ENCODE measurements at regions not wholly inside any gene's neighbourhood (a gene's known extent, or its start where the extent isn't known, plus 50 kb on each side); places are given as distances from the start of the nearest gene placed in this dataset.
A peak's percentile ranks its signal among the peaks of the same experiment; 100 is the strongest.
"Not testable (repeated sequence)": the region's sequence is repeated elsewhere in the genome, so short reads cannot be mapped to it uniquely, and the experiment has no call there.

- peak; percentile 44 for DNase-seq
- Histone ChIP-seq H3K4me1 (ENCODE audit: control insufficient read depth, insufficient read depth, low read length) (no peaks in the 10 kb centered on the region), H3K27me3 (ENCODE audit: control insufficient read depth, insufficient read depth, low read length) (no peaks in the 10 kb centered on the region), H3K36me3 (ENCODE audit: control insufficient read depth, insufficient read depth, low read length) (no peaks in the 10 kb centered on the region), H3K4me3 (ENCODE audit: low read length) (no peak overlapping the region), H3K9me3 (replicated peaks; ENCODE audit: control insufficient read depth, low read depth, low read length) (no peaks in the 10 kb centered on the region), H3K27ac (ENCODE audit: low read length) (no peak overlapping the region)
- WGBS (ENCODE audit: insufficient coverage): no CpG with 5 or more reads among the region's 6 CpGs
Observed at GRCh38 chr18:67417864-67418523, 98.5 kb downstream of the DSEL start.

- no CpG with 5 or more reads among the region's 2 CpGs for WGBS (ENCODE audit: insufficient coverage)
- Histone ChIP-seq H3K27me3 (ENCODE audit: control insufficient read depth, insufficient read depth, low read length) (no peaks in the 10 kb centered on the region), H3K4me1 (ENCODE audit: control insufficient read depth, insufficient read depth, low read length) (no peaks in the 10 kb centered on the region), H3K36me3 (ENCODE audit: control insufficient read depth, insufficient read depth, low read length) (no peaks in the 10 kb centered on the region), H3K4me3 (ENCODE audit: low read length) (no peak overlapping the region), H3K27ac (ENCODE audit: low read length) (no peak overlapping the region), H3K9me3 (replicated peaks; ENCODE audit: control insufficient read depth, low read depth, low read length) (no peaks in the 10 kb centered on the region)
- DNase-seq: peak; percentile 8
Observed at GRCh38 chr18:67411116-67411515, 105.4 kb downstream of the DSEL start.

- Histone ChIP-seq H3K27ac (ENCODE audit: low read length) (no peak overlapping the region), H3K4me1 (ENCODE audit: control insufficient read depth, insufficient read depth, low read length) (no peaks in the 10 kb centered on the region), H3K27me3 (ENCODE audit: control insufficient read depth, insufficient read depth, low read length) (no peaks in the 10 kb centered on the region), H3K4me3 (ENCODE audit: low read length) (no peak overlapping the region), H3K9me3 (replicated peaks; ENCODE audit: control insufficient read depth, low read depth, low read length) (no peaks in the 10 kb centered on the region), H3K36me3 (ENCODE audit: control insufficient read depth, insufficient read depth, low read length) (no peaks in the 10 kb centered on the region)
- DNase-seq: peak; percentile 60
- WGBS (ENCODE audit: insufficient coverage): no CpG with 5 or more reads among the region's 4 CpGs
Observed at GRCh38 chr18:67410075-67411070, 106.1 kb downstream of the DSEL start.

GRCh38 chr18:67408240-67408639 is 108.3 kb downstream of the DSEL start:
- Histone ChIP-seq H3K4me1 (ENCODE audit: control insufficient read depth, insufficient read depth, low read length) (no peaks in the 10 kb centered on the region), H3K36me3 (ENCODE audit: control insufficient read depth, insufficient read depth, low read length) (no peaks in the 10 kb centered on the region), H3K9me3 (replicated peaks; ENCODE audit: control insufficient read depth, low read depth, low read length) (no peaks in the 10 kb centered on the region), H3K27ac (ENCODE audit: low read length) (no peak overlapping the region), H3K27me3 (ENCODE audit: control insufficient read depth, insufficient read depth, low read length) (no peaks in the 10 kb centered on the region), H3K4me3 (ENCODE audit: low read length) (no peak overlapping the region)
- DNase-seq: no peak
- whole genome bisulfite sequencing (ENCODE audit: insufficient coverage): no CpG with 5 or more reads among the region's 1 CpG

GRCh38 chr18:67406714-67407113 is 109.8 kb downstream of the DSEL start:
- no peaks in the 10 kb centered on the region for H3K4me1 ChIP-seq (ENCODE audit: control insufficient read depth, insufficient read depth, low read length)
- H3K36me3 ChIP-seq (ENCODE audit: control insufficient read depth, insufficient read depth, low read length): no peaks in the 10 kb centered on the region
- no peak for DNase-seq
- no peak overlapping the region for H3K27ac ChIP-seq (ENCODE audit: low read length)
- no peaks in the 10 kb centered on the region for H3K9me3 ChIP-seq (replicated peaks; ENCODE audit: control insufficient read depth, low read depth, low read length)
- H3K4me3 ChIP-seq (ENCODE audit: low read length): no peak overlapping the region
- no peaks in the 10 kb centered on the region for H3K27me3 ChIP-seq (ENCODE audit: control insufficient read depth, insufficient read depth, low read length)
- no CpG with 5 or more reads among the region's 2 CpGs for whole genome bisulfite sequencing (ENCODE audit: insufficient coverage)

GRCh38 chr18:67402543-67402942 is 114.0 kb downstream of the DSEL start:
- Histone ChIP-seq H3K27me3 (ENCODE audit: control insufficient read depth, insufficient read depth, low read length) (no peaks in the 10 kb centered on the region), H3K4me1 (ENCODE audit: control insufficient read depth, insufficient read depth, low read length) (no peaks in the 10 kb centered on the region), H3K9me3 (replicated peaks; ENCODE audit: control insufficient read depth, low read depth, low read length) (no peaks in the 10 kb centered on the region), H3K4me3 (ENCODE audit: low read length) (no peak overlapping the region), H3K36me3 (ENCODE audit: control insufficient read depth, insufficient read depth, low read length) (no peaks in the 10 kb centered on the region), H3K27ac (ENCODE audit: low read length) (no peak overlapping the region)
- no CpG with 5 or more reads among the region's 1 CpG for WGBS (ENCODE audit: insufficient coverage)
- DNase-seq: no peak

- Histone ChIP-seq H3K4me3 (ENCODE audit: low read length) (no peak overlapping the region), H3K27me3 (ENCODE audit: control insufficient read depth, insufficient read depth, low read length) (no peaks in the 10 kb centered on the region), H3K36me3 (ENCODE audit: control insufficient read depth, insufficient read depth, low read length) (no peaks in the 10 kb centered on the region), H3K27ac (ENCODE audit: low read length) (no peak overlapping the region), H3K4me1 (ENCODE audit: control insufficient read depth, insufficient read depth, low read length) (no peaks in the 10 kb centered on the region), H3K9me3 (replicated peaks; ENCODE audit: control insufficient read depth, low read depth, low read length) (no peaks in the 10 kb centered on the region)
- 50% methylated on average over 1 of the region's 4 CpGs for WGBS (ENCODE audit: insufficient coverage)
- peak; percentile 41 for DNase-seq
Observed at GRCh38 chr18:67400502-67401117, 115.9 kb downstream of the DSEL start.

- Histone ChIP-seq H3K9me3 (replicated peaks; ENCODE audit: control insufficient read depth, low read depth, low read length) (no peaks in the 10 kb centered on the region), H3K27me3 (ENCODE audit: control insufficient read depth, insufficient read depth, low read length) (no peaks in the 10 kb centered on the region), H3K36me3 (ENCODE audit: control insufficient read depth, insufficient read depth, low read length) (no peaks in the 10 kb centered on the region), H3K4me3 (ENCODE audit: low read length) (no peak overlapping the region), H3K4me1 (ENCODE audit: control insufficient read depth, insufficient read depth, low read length) (no peaks in the 10 kb centered on the region), H3K27ac (ENCODE audit: low read length) (no peak overlapping the region)
- WGBS (ENCODE audit: insufficient coverage): 88% methylated on average over 2 of the region's 3 CpGs
- no peak for DNase-seq
Observed at GRCh38 chr18:67386032-67386431, 130.5 kb downstream of the DSEL start.

- Histone ChIP-seq H3K4me3 (ENCODE audit: low read length) (no peak overlapping the region), H3K4me1 (ENCODE audit: control insufficient read depth, insufficient read depth, low read length) (no peaks in the 10 kb centered on the region), H3K27me3 (ENCODE audit: control insufficient read depth, insufficient read depth, low read length) (no peaks in the 10 kb centered on the region), H3K27ac (ENCODE audit: low read length) (no peak overlapping the region), H3K9me3 (replicated peaks; ENCODE audit: control insufficient read depth, low read depth, low read length) (no peaks in the 10 kb centered on the region), H3K36me3 (ENCODE audit: control insufficient read depth, insufficient read depth, low read length) (no peaks in the 10 kb centered on the region)
- DNase-seq: no peak
- 82% methylated on average over 3 of the region's 6 CpGs for WGBS (ENCODE audit: insufficient coverage)
Observed at GRCh38 chr18:67385455-67385854, 131.1 kb downstream of the DSEL start.

GRCh38 chr18:67384057-67384456 is 132.5 kb downstream of the DSEL start:
- DNase-seq; H3K27me3 ChIP-seq (ENCODE audit: control insufficient read depth, insufficient read depth, low read length); H3K27ac ChIP-seq (ENCODE audit: low read length); H3K9me3 ChIP-seq (replicated peaks; ENCODE audit: control insufficient read depth, low read depth, low read length); H3K4me1 ChIP-seq (ENCODE audit: control insufficient read depth, insufficient read depth, low read length); H3K4me3 ChIP-seq (ENCODE audit: low read length); H3K36me3 ChIP-seq (ENCODE audit: control insufficient read depth, insufficient read depth, low read length): not testable (repeated sequence)
- 60% methylated on average over 1 of the region's 3 CpGs for WGBS (ENCODE audit: insufficient coverage)
